Germinal center (tissue), 1 donor: ENCODE measurements at regions not wholly inside any gene's neighbourhood (a gene's known extent, or its start where the extent isn't known, plus 50 kb on each side); places are given as distances from the start of the nearest gene placed in this dataset.

ENCODE experiments used
- DNase-seq: peaks from one replicate; pipeline ENCODE4 v3.0.0; 2012; ENCODE audit warnings: mixed read lengths, low spot score

DNA sequence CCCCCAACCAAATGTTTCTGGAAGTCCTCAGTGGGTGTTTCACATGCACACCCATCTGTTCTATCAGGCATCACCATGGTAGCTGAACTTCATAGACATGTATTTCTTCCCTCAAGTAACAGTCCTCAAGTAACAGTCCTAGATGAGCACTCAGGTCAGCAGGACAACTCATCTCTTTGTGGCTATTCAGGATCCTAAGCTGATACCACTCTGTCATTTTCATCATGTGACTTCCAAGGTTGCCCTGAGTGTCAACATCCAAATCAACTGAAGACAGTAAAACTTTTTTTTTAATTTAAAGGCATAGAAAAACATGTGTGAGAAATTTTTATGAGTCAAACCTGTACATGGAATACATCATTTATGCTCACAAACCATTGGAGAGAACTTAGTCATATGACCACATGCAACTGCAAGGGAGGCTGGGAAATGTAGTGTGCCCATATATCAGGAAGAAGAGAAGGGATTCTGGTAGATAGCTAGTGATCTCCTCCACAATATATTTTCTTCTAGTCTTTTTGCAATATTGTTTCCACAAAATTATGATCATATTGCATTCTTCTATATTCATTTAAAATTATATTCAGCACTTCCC is 64.2 kb upstream of the FST start:
- DNase-seq = no peak

DNA sequence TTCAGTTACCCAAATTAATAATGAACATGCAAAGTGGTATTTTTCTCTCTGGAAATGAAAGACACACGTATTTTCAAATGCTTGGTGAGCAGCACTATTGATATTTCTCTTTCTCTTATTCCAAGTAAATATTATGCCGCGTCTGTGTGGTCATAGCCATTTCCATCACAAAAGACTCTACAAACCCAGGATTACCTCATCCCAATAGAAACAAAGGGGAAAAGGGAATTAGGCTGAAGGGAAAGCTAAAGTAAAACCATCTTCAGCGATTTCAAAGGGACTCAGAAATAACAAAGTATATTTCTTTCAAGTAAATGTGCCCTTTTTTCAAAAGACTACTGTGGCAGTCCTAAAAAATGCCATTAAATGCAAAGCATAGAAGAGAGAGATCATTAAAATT is 62.0 kb upstream of the FST start:
- DNase-seq = no peak

DNA sequence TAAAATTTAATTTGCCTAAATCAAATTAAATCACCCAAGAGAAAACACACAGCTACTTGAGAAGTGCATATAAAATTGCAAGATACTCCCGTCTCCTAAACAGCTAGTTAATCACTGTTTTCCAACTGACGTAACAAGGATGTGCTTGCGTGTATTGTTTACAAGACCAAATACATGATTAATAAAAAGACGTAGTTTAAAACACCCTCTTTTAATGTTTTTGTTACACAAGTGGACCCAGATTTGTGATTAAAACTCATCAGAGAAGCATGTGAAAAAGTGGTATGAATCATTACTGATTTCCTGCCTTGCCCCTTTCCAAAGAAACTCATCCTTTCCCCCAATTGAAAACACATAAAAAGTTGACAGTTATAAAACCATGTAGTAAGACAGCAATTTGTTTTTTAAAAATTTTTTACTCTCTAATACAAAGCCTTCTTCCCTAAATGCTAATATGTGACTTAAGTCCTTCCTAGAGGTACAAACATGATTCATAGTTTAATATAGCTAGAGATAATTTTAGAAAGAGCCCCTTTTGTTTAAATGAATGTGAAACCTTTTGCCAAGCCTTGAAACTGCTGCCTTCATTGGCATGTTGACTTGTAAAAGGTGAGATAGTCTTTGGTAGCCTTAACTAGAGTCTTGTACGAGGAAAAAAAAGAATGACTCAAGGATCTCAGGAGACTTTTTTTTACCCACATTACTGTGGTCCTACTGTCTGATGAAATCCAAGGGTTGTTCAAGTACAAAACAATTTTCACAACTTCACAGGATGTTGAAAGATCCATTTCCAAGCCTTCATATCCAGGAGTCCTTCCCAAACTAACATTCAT is 61.4 kb upstream of the FST start:
- DNase-seq = no peak

DNA sequence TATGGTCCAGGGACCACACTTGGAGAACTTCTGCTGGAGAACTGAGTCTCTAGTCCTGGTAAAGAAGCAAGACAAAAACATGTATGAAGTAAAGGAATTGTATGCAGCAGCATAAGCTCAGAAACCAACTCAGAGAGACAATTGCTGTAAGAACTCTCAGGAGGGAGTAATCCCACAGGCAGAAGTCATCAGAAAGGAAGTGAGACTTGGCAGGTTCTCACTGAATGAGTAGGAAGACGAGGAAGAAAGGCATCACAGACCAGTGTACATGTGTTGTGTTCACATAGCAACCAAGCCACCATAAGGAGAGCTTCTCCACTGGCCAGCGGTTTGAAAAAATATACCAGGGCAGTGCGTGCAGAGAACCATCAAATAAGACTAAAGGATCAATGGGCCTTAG is 57.9 kb upstream of the FST start:
- DNase-seq = no peak

DNA sequence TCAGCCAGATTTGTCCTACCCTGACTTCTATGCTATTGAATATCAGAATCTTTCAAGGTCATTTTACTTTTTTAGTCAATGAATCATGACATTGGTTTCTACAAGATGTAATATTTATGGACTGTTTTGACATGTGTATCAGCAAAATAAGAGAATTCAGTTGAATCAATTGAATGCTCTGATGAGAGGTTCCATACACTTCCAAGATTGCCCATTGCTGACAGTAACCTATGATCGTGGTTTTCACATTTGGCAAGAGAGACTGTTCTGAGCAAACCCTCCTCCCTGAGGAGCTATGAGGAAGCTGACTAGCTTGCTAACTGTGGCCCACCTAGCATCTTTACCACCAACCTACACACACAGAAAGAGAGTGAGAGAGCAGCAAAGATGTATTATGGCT is 56.7 kb upstream of the FST start:
- DNase-seq = no peak

DNA sequence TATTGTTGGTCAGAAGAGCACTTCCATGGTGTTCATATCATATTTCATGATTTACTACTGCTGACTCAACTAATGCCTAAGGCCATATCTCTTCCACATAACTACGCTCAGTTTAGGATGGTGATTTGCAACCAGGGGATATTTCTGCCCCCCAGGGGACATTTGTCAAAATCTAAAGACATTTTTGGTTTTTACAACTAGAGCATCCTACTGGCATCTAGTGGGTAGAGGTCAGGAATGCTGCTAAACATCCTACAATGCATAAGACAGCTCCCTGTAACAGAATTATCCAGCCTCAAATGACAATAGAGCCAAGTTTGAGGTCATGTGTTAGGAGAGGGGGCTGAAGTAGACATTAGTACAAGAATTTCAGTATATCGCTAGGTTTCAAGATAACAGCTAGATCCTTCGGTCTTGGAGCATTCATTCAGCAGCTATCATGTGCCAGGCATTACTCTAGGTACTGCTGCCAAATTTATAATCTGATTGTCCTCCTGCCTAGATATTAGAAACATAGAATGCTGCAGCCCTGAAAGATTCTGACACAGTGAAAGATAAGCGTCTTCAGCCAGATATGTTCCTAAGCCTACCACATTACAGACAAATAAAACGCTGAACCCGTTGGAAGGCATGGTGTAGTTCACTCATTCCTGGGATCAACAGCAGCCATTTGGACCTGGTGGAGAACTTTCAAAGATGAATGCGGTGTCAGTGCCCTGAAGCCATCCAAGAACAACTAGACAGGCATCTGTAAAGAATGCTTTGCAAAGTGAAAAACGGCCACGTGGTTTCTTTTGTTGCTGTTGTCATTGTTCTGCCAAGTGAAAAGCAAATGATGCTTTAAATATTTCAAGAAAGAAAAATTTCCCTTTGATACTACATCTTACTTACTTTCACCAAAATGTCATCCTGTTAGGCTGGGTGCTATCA is 55.5 kb upstream of the FST start:
- DNase-seq = no peak

DNA sequence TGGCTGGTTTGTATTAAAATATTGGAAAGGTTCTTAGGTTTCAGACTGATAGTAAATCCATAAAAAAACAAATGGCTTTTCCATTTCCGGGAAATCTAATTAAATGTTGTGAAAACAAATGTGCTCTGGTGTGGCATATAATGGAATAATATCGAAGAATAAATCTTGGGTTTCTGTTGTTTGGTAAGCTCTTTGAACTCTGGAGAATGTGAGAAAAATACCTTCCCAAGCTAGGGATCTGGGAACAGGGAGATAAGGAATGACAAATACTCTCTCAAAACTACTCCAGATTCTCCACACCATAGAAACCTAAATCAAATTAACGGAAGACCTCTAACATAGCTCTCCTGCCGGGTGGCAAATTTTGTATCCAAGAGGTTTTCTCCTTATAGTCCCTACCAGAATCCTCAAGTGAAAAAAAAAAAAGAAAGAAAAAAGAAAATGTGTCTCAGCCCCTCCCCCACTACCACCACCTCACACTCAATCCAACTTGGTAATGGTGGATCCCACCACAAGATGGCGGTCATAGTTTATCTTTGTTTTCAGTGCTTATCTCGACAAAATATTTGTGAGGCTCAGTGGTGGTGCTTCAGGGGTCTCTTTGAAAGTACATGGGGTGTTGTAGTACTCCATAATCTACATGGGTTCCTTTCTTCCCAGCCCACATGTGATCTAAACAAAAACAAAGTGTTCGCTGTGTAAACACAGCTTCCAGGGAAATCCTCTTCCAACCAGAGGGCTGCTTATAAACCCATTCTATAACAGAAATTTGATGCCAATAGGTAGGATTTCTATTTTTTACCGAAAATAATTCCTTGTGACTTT is 54.5 kb upstream of the FST start:
- DNase-seq = peak; percentile 32

DNA sequence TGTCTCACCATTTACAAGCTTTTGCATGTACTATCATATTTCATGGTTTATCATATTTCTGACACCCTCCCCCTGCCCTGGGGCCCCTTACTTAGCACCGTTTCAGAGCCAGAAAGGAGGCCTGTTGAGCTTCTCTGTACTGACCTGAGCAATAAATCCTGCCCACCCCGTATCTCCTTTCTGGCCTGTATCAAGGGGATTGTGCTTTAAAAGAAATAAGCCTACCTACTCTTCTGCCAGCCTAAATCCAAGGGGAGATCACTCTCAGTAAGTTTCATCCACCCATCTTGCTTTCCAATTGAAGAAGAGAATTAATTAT is 54.0 kb upstream of the FST start:
- no peak for DNase-seq

DNA sequence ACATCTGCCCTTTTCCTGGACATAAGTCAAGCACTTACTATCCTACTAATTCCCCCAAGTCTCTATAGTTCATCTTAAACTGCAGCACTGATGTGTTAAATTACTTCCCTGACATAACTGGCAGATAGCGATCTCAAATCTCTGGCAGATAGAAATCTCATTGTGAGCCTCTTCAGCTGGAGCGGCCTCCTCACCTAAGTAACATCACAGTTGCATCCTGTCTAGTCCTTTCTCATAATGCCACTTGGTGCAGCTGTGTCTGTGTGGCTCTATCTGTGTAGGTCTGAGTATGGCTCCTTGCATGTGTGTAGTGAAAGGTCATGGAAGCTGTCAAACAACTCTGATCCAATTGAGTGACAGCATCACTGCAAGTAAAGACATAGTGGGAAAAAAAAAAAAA is 53.6 kb upstream of the FST start:
- DNase-seq = no peak

DNA sequence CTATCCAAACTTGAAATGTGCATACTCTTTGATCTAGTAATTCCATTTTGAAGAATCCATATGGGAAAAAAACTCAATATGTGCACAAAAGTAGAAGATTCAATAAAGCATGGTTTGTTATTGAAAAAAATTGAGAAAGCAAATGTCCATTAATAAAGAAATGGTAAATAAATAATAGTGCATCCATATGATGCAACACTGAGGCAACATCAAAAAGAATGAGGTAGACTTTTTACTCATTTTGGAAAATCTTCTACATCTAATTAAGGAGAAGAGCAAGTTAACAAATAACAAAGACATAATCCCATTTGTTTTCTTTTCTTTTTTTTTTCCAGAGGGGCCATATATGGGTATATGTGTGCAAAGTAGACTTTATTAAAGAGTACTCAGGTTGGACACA is 52.5 kb upstream of the FST start:
- DNase-seq = no peak

DNA sequence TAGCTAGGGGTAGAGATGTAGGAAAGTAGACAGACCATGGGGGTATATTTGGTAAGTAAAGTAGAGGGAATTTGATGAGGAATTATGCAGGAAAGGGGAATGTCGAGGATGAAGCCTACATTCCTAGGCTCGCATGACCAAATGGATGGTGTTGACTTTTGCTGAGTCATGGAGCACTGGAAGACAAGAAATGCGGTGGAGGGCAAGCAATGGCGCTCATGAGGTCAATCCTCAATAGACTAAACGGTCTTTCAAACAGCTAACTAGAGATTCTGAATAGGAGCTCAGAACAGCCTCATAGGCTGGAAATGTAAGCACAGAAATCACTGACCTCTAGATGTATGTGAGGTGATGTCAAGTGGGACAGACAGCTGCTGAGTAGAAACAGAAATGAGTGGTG is 50.7 kb upstream of the FST start:
- no peak for DNase-seq

DNA sequence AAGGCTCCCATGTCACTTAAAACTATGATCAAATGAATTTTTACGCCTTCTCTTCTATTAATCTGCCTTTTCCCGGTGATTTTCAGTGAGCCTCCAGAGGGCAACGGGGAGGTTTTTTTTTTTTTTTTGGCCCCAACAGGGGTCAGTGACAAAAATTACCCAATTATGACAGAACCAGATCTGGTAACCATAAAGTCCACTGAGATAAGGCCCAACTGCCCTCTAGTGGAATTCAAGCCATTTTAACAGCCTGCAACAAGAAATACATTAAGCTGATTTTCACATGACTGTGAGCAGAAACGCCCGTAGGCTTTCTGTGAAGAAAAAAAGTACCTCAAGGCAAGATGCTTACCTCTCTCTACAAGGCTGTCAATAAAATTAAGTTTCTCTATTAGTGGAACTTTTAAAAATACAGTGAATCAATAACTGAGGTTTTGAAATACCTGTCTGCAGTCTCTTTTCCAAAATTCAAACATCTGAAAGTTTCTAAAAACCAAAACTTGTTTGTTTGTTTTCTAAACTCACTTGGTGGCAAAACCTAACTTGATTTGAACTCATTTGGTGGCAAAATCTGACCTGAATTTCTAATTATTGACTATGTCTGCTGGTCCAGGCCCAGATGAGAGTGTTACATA is 49.7 kb upstream of the FST start:
- no peak for DNase-seq
